H9 (cell line): ENCODE measurements at regions not wholly inside any gene's neighbourhood (a gene's known extent, or its start where the extent isn't known, plus 50 kb on each side); places are given as distances from the start of the nearest gene placed in this dataset.

Experiments
- DNase-seq: peaks from one replicate; pipeline ENCODE4 v3.0.0-alpha.2; 2017
- H2AFZ ChIP-seq: one replicate; pipeline ENCODE4 v1.6.1; 2013; ENCODE audit warnings: mild to moderate bottlenecking, low read length, control low read depth, moderate library complexity
- H2AK5ac ChIP-seq: 2 replicates; pipeline ENCODE4 v1.6.1; 2013; ENCODE audit warnings: low read length, control low read depth, mixed read lengths; ENCODE audit not compliant: insufficient read length
- H2BK120ac ChIP-seq: one replicate; pipeline ENCODE4 v1.6.1; 2013; ENCODE audit warnings: low read depth, mild to moderate bottlenecking, low read length, control low read depth, inconsistent platforms; ENCODE audit not compliant: poor library complexity, severe bottlenecking
- H2BK12ac ChIP-seq: 2 replicates; pipeline ENCODE4 v1.6.1; 2013; ENCODE audit warnings: low read length, control low read depth, mixed read lengths, low read depth; ENCODE audit not compliant: insufficient read length
- H2BK15ac ChIP-seq: 2 replicates; pipeline ENCODE4 v1.6.1; 2013; ENCODE audit warnings: low read depth, low read length, control low read depth
- H2BK20ac ChIP-seq: one replicate; pipeline ENCODE4 v1.6.1; 2013; ENCODE audit warnings: low read depth, mild to moderate bottlenecking, low read length, control low read depth, inconsistent platforms; ENCODE audit not compliant: poor library complexity, severe bottlenecking
- H2BK5ac ChIP-seq: 2 replicates; pipeline ENCODE4 v1.6.1; 2013; ENCODE audit warnings: low read length, control low read depth, mixed read lengths; ENCODE audit not compliant: insufficient read length
- H3K14ac ChIP-seq: 2 replicates; pipeline ENCODE4 v1.6.1; 2013; ENCODE audit warnings: low read length, control low read depth; ENCODE audit not compliant: insufficient read depth
- H3K18ac ChIP-seq: 2 replicates; pipeline ENCODE4 v1.6.1; 2013; ENCODE audit warnings: low read depth, mild to moderate bottlenecking, mixed read lengths, low read length, control low read depth; ENCODE audit not compliant: insufficient read length
- H3K23ac ChIP-seq: 2 replicates; pipeline ENCODE4 v1.6.1; 2013; ENCODE audit warnings: low read length, control low read depth, mixed read lengths, low read depth; ENCODE audit not compliant: insufficient read length
- H3K23me2 ChIP-seq: 2 replicates; pipeline ENCODE4 v1.6.1; 2013; ENCODE audit warnings: low read depth, mild to moderate bottlenecking, mixed read lengths, low read length, control low read depth; ENCODE audit not compliant: insufficient read length, poor library complexity, severe bottlenecking
- H3K27ac ChIP-seq: 2 replicates; pipeline ENCODE4 v1.5.1; 2013; ENCODE audit warnings: low read length, control low read depth, mixed read lengths, low read depth; ENCODE audit not compliant: insufficient read length
- H3K27me3 ChIP-seq: 2 replicates; pipeline ENCODE4 v1.6.1; 2013; ENCODE audit warnings: low read length, control low read depth, inconsistent platforms; ENCODE audit not compliant: insufficient read depth
- H3K4ac ChIP-seq: 2 replicates; pipeline ENCODE4 v1.6.1; 2013; ENCODE audit warnings: low read depth, mild to moderate bottlenecking, control low read depth, inconsistent platforms, low read length, moderate library complexity
- H3K4me1 ChIP-seq: 2 replicates; pipeline ENCODE4 v1.6.1; 2013; ENCODE audit warnings: low read length, control low read depth, inconsistent platforms; ENCODE audit not compliant: insufficient read depth
- H3K4me2 ChIP-seq: 2 replicates; pipeline ENCODE4 v1.6.1; 2013; ENCODE audit warnings: low read length, control low read depth, mixed read lengths; ENCODE audit not compliant: insufficient read length, insufficient read depth
- H3K56ac ChIP-seq: 2 replicates; pipeline ENCODE4 v1.6.1; 2013; ENCODE audit warnings: low read depth, mild to moderate bottlenecking, mixed read lengths, low read length, control low read depth; ENCODE audit not compliant: insufficient read length
- H3K79me1 ChIP-seq: 2 replicates; pipeline ENCODE4 v1.6.1; 2013; ENCODE audit warnings: low read depth, mild to moderate bottlenecking, moderate library complexity, low read length, control low read depth, inconsistent platforms; ENCODE audit not compliant: insufficient read depth, poor library complexity, severe bottlenecking
- H3K79me2 ChIP-seq: 2 replicates; pipeline ENCODE4 v1.6.1; 2013; ENCODE audit warnings: low read length, control low read depth, inconsistent platforms; ENCODE audit not compliant: insufficient read depth
- H3K9ac ChIP-seq: 2 replicates; pipeline ENCODE4 v1.6.1; 2013; ENCODE audit warnings: low read length, control low read depth, mixed read lengths; ENCODE audit not compliant: insufficient read length; ENCODE audit errors: extremely low read depth
- H3K9me3 ChIP-seq: one replicate; pipeline ENCODE4 v1.6.1; 2013; ENCODE audit warnings: low read depth, low read length, inconsistent platforms; ENCODE audit not compliant: control insufficient read depth
- H3T11ph ChIP-seq: one replicate; pipeline ENCODE4 v1.6.1; 2013; ENCODE audit warnings: mild to moderate bottlenecking, low read length, control low read depth, inconsistent platforms
- H4K20me1 ChIP-seq: one replicate; pipeline ENCODE4 v1.6.1; 2013; ENCODE audit not compliant: control insufficient read depth, insufficient read length, insufficient read depth
- H4K5ac ChIP-seq: 2 replicates; pipeline ENCODE4 v1.6.1; 2013; ENCODE audit warnings: low read depth, mild to moderate bottlenecking, mixed read lengths, low read length, control low read depth; ENCODE audit not compliant: insufficient read length
- H4K8ac ChIP-seq: replicated peaks from 2 replicates; pipeline ENCODE4 v1.6.1; 2013; ENCODE audit warnings: low read length, control low read depth, mixed read lengths, low read depth; ENCODE audit not compliant: insufficient read length
- H4K91ac ChIP-seq: 2 replicates; pipeline ENCODE4 v1.6.1; 2013; ENCODE audit warnings: low read depth, mild to moderate bottlenecking, moderate library complexity, mixed read lengths, low read length, control low read depth; ENCODE audit not compliant: insufficient read length
- H3K27ac Mint-ChIP-seq, 3 experiments: 2 replicates in 2 of 3; 3 replicates in 1 of 3; pipeline ENCODE4 v1.8.0; 2020 to 2021; ENCODE audit warnings: mixed read lengths in 3 of 3, mild to moderate bottlenecking in 1 of 3, moderate library complexity in 1 of 3
- H3K27me3 Mint-ChIP-seq: 2 replicates; pipeline ENCODE4 v1.8.0; 2021; ENCODE audit warnings: low read depth, mild to moderate bottlenecking, moderate library complexity, mixed read lengths
- H3K36me3 Mint-ChIP-seq, 3 experiments: 2 replicates in 2 of 3; 3 replicates in 1 of 3; pipeline ENCODE4 v1.8.0; 2020 to 2021; ENCODE audit warnings: low read depth in 3 of 3, mixed read lengths in 3 of 3; ENCODE audit not compliant: insufficient read depth in 1 of 3
- H3K4me1 Mint-ChIP-seq, 2 experiments: 2 replicates each; pipeline ENCODE4 v1.8.0; 2020; ENCODE audit warnings: mixed read lengths in 2 of 2
- H3K4me3 Mint-ChIP-seq, 2 experiments: 2 replicates in 1 of 2; 3 replicates in 1 of 2; pipeline ENCODE4 v1.8.0; 2020 to 2021; ENCODE audit warnings: mild to moderate bottlenecking in 2 of 2, mixed read lengths in 2 of 2, moderate library complexity in 1 of 2
- H3K9me3 Mint-ChIP-seq, 2 experiments: 2 replicates in 1 of 2; 3 replicates in 1 of 2; pipeline ENCODE4 v1.8.0; 2020; ENCODE audit warnings: mild to moderate bottlenecking in 2 of 2, mixed read lengths in 2 of 2, moderate library complexity in 1 of 2
- CTCF ChIP-seq: fragments of 200-600 bp; sonication (generic); conservative IDR thresholded peaks from 3 replicates; pipeline ENCODE4 v1.8.0; 2021; ENCODE audit warnings: antibody characterized with exemption, mild to moderate bottlenecking
- WGBS: extraction: QIAGEN DNeasy Blood & Tissue Kit; methylation state at CpG from one replicate; pipeline ENCODE4 v1.1.7; 2013; ENCODE audit warnings: missing lambda C conversion rate, low lambda C conversion rate, mixed read lengths; ENCODE audit not compliant: insufficient read length; ENCODE audit errors: extremely low coverage; 5-methylcytosine and 5-hydroxymethylcytosine counted together

DNA sequence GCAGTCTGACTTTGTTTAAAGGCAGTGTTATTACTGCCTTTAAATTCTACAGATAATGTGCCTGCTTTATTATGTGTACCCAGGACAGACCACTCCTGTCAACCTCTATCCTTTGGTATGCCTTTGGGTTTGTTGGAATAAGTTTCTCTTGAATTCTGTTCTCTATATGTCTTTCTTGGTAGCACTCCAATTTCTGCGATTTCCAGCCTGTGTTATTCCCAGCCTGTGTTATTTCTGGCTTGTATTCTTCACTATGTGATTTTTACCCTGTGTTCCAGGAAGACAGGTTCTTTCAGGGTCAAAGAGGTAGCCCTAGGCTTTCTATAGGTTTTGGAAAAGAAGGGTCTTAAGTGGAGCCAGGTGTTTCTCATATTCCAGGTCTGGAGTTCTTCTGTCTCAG, 407.4 kb upstream of the AZI2 start:
- Histone ChIP-seq H3K56ac (no peak overlapping the region), H3K27ac (no peak overlapping the region), H3K4ac (no peak overlapping the region), H2BK12ac (no peak overlapping the region), H3K23me2 (no peaks in the 10 kb centered on the region), H3K79me2 (no peaks in the 10 kb centered on the region), H3K79me1 (no peaks in the 10 kb centered on the region), H3K9me3 (no peaks in the 10 kb centered on the region), H2BK5ac (no peak overlapping the region), H2BK20ac (no peak overlapping the region), H3K23ac (no peak overlapping the region), H2BK15ac (no peak overlapping the region), H4K20me1 (no peaks in the 10 kb centered on the region), H3K27me3 (no peaks in the 10 kb centered on the region), H2BK120ac (no peak overlapping the region), H3K18ac (no peak overlapping the region), H4K91ac (no peak overlapping the region), H4K8ac (no peak overlapping the region), H3T11ph (no peak overlapping the region), H2AK5ac (no peak overlapping the region), H3K4me2 (no peak overlapping the region), H3K9ac (no peak overlapping the region), H3K14ac (no peak overlapping the region), H3K4me1 (no peaks in the 10 kb centered on the region), H2AFZ (no peak overlapping the region), H4K5ac (no peak overlapping the region)
- TF ChIP-seq CTCF = no peak
- H3K9me3 Mint-ChIP-seq = peaks cover 12% of the 10 kb centered on the region in 2 experiments
- no peak overlapping the region for H3K4me3 Mint-ChIP-seq
- H3K36me3 Mint-ChIP-seq = peaks cover 0 to 8% (median 1%) of the 10 kb centered on the region in 3 experiments; a peak in 2 of 7 replicates
- no CpG with 5 or more reads among the region's 1 CpG for WGBS
- H3K4me1 Mint-ChIP-seq = 0 out of 4 replicates have a peak, but pooled peaks cover 0 to 2% of the 10 kb centered on the region in 2 experiments
- 0 out of 7 replicates have a peak overlapping the region, but pooled peaks of 1 of the 3 experiments have one; percentile 21 for H3K27ac Mint-ChIP-seq
- H3K27me3 Mint-ChIP-seq = no peaks in the 10 kb centered on the region
- no peak for DNase-seq
